Loucy (cell line): ENCODE measurements at regions not wholly inside any gene's neighbourhood (a gene's known extent, or its start where the extent isn't known, plus 50 kb on each side); places are given as distances from the start of the nearest gene placed in this dataset.

ENCODE experiments used
- H2AFZ ChIP-seq: fragments of 200-600 bp; sonication (generic); 2 replicates; pipeline ENCODE4 v1.6.0; 2016; ENCODE audit warnings: antibody characterized with exemption, mild to moderate bottlenecking, low read length, moderate library complexity
- H3F3A ChIP-seq: fragments of 200-600 bp; 2 replicates; pipeline ENCODE4 v1.6.0; 2016; ENCODE audit warnings: antibody characterized with exemption, low read depth, mild to moderate bottlenecking
- H3K27me3 ChIP-seq: fragments of 200-600 bp; sonication (generic); 2 replicates; pipeline ENCODE4 v1.6.1; 2014; ENCODE audit warnings: low read length, mild to moderate bottlenecking; ENCODE audit not compliant: insufficient read depth, poor library complexity, severe bottlenecking
- H3K36me3 ChIP-seq: fragments of 200-600 bp; sonication (generic); 2 replicates; pipeline ENCODE4 v1.6.1; 2016; ENCODE audit warnings: low read length; ENCODE audit not compliant: insufficient read depth
- H3K4me1 ChIP-seq: fragments of 200-600 bp; sonication (generic); 2 replicates; pipeline ENCODE4 v1.5.1; 2014; ENCODE audit warnings: low read length, mild to moderate bottlenecking; ENCODE audit not compliant: insufficient read depth, poor library complexity, severe bottlenecking
- H3K4me2 ChIP-seq: fragments of 200-600 bp; sonication (generic); 2 replicates; pipeline ENCODE4 v1.6.0; 2014; ENCODE audit warnings: antibody characterized with exemption, low read length, low read depth, mild to moderate bottlenecking; ENCODE audit not compliant: poor library complexity, severe bottlenecking
- H3K4me3 ChIP-seq: fragments of 200-600 bp; sonication (generic); 2 replicates; pipeline ENCODE4 v1.5.1; 2014; ENCODE audit warnings: low read length, mild to moderate bottlenecking, mixed read lengths; ENCODE audit not compliant: poor library complexity, severe bottlenecking
- H3K79me2 ChIP-seq: fragments of 200-600 bp; sonication (generic); 2 replicates; pipeline ENCODE4 v1.6.1; 2014; ENCODE audit warnings: low read length; ENCODE audit not compliant: insufficient read depth
- H3K9ac ChIP-seq: fragments of 200-600 bp; sonication (generic); 2 replicates; pipeline ENCODE4 v1.6.0; 2014; ENCODE audit warnings: mild to moderate bottlenecking, low read depth, low read length, moderate library complexity; ENCODE audit not compliant: poor library complexity, severe bottlenecking
- H3K9me2 ChIP-seq: fragments of 200-600 bp; sonication (generic); replicated peaks from 2 replicates; pipeline ENCODE4 v1.6.1; 2016; ENCODE audit warnings: low read depth, low read length, mixed read lengths
- H3K9me3 ChIP-seq: fragments of 200-600 bp; sonication (generic); 2 replicates; pipeline ENCODE4 v1.6.1; 2014; ENCODE audit warnings: mild to moderate bottlenecking, antibody characterized with exemption, low read length, low read depth; ENCODE audit not compliant: insufficient read depth
- H4K20me1 ChIP-seq: fragments of 200-600 bp; sonication (generic); 2 replicates; pipeline ENCODE4 v1.6.0; 2014; ENCODE audit warnings: antibody characterized with exemption, low read length, mild to moderate bottlenecking; ENCODE audit not compliant: insufficient read depth, poor library complexity, severe bottlenecking
- CTCF ChIP-seq: fragments of 200-600 bp; sonication (generic); conservative IDR thresholded peaks from 2 replicates; pipeline ENCODE4 v1.5.1; 2014; ENCODE audit warnings: mild to moderate bottlenecking, antibody characterized with exemption, low read length
- EZH2phosphoT487 ChIP-seq: fragments of 200-600 bp; IDR thresholded peaks from 2 replicates; pipeline ENCODE4 v1.6.1; 2018; ENCODE audit warnings: antibody characterized with exemption, mild to moderate bottlenecking, moderate library complexity, borderline replicate concordance

DNA sequence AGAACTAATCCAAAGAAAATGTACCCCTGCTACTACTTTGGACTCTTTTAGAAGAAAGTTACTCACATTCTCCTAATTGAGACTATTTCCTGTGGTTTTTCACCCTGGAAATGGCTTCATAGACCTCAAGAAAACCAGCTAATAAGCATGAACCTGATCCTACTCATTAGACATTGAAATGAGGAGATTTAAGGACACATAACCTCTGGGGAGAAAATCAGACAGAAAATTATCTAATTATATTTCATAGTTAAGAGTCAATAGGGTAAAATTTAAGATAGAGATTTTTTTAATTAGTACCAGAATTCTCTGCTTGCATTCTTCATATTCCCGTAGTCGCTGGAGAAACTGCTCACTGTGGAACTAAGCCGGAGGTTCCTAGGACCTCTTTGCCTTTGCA, 114.6 kb upstream of the ACP3 start:
- no peak overlapping the region for H2AFZ ChIP-seq
- H3K79me2 ChIP-seq, result no peaks in the 10 kb centered on the region
- H3K4me3 ChIP-seq, result no peak overlapping the region
- no peaks in the 10 kb centered on the region for H3K27me3 ChIP-seq
- H3K36me3 ChIP-seq, result no peaks in the 10 kb centered on the region
- no peaks in the 10 kb centered on the region for H3K4me1 ChIP-seq
- no peaks in the 10 kb centered on the region for H3K9me3 ChIP-seq
- no peak overlapping the region for H3K4me2 ChIP-seq
- H3K9ac ChIP-seq, result no peak overlapping the region
- H4K20me1 ChIP-seq, result no peaks in the 10 kb centered on the region
- no peaks in the 10 kb centered on the region for H3F3A ChIP-seq
- no peaks in the 10 kb centered on the region for H3K9me2 ChIP-seq
- TF ChIP-seq CTCF (no peak), EZH2phosphoT487 (no peak)

DNA sequence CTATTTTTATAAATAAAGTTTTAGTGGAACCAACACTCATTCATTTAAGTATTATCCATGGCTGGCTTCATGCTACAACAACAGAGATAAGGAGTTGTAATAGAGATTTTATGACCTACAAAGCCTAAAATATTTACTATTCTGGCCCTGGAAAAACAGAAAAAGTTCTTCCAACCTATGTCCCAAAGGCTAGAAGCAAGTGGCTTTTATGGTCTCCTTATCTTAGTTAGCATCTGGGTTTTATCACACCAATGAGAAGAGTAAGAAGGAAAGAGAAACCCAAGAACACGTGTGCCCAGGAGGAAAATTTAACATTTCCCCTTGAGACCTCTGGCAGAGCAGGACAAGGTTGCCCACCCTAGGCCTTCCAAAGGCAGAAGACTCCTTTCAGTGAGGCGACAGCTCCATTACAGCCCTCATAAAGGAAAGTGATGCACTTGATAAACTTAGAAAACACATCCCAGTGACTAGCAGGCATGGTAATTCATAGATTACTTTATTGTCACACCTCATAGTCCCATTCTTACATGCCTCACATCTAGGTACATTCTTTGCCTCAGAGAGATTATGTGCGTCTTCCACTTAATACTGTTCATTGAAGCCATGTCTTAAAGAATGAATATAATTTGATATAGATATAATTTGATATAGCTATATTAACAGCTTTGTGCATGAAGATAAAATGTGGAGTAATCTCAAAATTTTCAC, 113.2 kb upstream of the ACP3 start:
- Histone ChIP-seq H3K9ac (no peak overlapping the region), H3K9me3 (no peaks in the 10 kb centered on the region), H3K4me3 (no peak overlapping the region), H3K27me3 (no peaks in the 10 kb centered on the region), H3K79me2 (no peaks in the 10 kb centered on the region), H3K36me3 (no peaks in the 10 kb centered on the region), H3K4me1 (no peaks in the 10 kb centered on the region), H3K9me2 (no peaks in the 10 kb centered on the region), H3F3A (no peaks in the 10 kb centered on the region), H4K20me1 (no peaks in the 10 kb centered on the region), H2AFZ (no peak overlapping the region), H3K4me2 (no peak overlapping the region)
- no peak for TF ChIP-seq EZH2phosphoT487
- TF ChIP-seq CTCF, result no peak

DNA sequence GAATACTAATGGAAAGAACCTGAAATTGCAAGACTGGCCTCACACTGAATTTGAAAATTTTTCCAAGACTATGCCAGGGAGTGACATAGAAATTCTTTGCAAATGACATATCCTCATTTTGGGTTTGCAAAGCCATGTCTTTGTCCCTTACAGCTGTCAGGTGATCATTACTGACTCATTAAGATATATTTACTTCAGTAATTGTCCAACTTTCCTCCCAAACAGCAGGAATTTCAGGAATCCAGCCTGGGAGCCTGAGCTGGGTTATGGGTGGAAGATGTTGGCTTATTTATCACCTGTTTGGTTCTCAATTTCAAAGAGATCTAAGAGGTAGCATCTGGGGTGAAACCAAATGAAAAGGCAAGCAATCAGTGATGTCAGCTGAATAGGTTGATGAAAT, 111.6 kb upstream of the ACP3 start:
- no peaks in the 10 kb centered on the region for H3F3A ChIP-seq
- H3K79me2 ChIP-seq, result no peaks in the 10 kb centered on the region
- TF ChIP-seq EZH2phosphoT487, result no peak
- no peak for TF ChIP-seq CTCF
- no peak overlapping the region for H3K9ac ChIP-seq
- H3K9me3 ChIP-seq, result no peaks in the 10 kb centered on the region
- no peaks in the 10 kb centered on the region for H3K9me2 ChIP-seq
- H3K36me3 ChIP-seq, result no peaks in the 10 kb centered on the region
- H3K4me2 ChIP-seq, result no peak overlapping the region
- no peaks in the 10 kb centered on the region for H3K4me1 ChIP-seq
- H3K27me3 ChIP-seq, result no peaks in the 10 kb centered on the region
- no peak overlapping the region for H3K4me3 ChIP-seq
- H4K20me1 ChIP-seq, result no peaks in the 10 kb centered on the region
- H2AFZ ChIP-seq, result no peak overlapping the region
